GM21423 (cell line): ENCODE measurements at regions not wholly inside any gene's neighbourhood (a gene's known extent, or its start where the extent isn't known, plus 50 kb on each side); places are given as distances from the start of the nearest gene placed in this dataset.

Experiments used
- ATAC-seq: cut with Tn5 transposase; IDR thresholded peaks from one replicate; pipeline ENCODE4 v1.9.1; 2021; ENCODE audit warnings: mild to moderate bottlenecking, moderate library complexity; ENCODE audit not compliant: unreplicated experiment

DNA sequence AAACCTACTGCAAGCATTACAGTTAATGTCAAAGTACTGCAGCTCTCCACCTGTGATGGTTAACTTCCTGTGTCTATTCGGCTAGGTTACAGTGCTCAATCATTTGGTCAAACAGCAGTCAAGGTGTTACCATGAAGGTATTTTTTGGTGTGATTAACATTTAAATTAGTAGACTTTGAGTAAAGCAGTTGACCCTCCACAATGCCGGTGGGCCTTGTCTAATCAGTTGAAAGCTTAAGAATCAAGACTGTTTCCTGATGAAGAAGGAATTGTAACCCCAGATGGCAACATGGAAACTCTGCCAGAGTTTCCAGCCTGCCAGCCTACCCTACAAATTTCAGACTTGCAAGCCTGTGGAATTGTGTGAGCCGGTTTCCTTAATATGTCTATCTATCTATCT is 683.9 kb downstream of the BRD1 start:
- no peak for ATAC-seq

DNA sequence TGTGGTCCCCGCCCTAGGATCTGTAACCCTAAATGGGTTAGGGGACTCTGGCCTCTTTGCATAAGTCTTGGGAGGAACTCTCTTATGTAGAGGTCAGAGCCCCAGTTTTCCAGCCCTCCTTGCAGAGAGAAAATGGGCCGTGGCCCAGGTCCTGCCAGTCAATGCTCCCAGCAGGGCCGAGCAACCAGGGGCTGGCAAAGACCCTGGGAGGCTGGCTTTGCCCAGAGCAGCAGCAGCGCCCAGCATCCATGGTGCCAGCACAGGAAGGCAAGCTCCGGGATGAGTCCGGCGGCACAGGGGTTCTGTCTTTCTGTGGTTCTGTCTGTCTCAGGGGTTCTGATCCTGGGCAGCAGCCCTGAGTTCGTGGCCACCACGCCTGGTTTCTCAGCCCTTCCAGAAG is 684.8 kb downstream of the BRD1 start:
- no peak for ATAC-seq

DNA sequence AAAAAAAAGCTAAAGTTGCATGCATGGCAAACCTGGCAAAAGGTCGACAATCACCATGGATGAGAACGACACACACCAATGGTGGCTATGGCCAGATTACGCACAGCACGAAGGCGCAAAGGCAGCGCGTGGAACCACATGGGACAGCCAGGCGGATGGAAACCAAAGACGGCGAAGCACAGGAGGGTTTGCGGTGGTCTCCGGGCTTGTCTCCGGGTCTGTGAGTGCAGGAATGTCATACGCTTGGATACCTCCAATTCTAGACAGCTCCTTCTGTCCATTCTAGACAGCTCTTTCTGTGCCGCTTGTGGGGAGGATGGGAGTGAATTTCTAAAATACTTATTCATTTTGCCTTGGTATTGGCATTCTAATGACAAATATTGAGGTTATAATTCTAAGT is 685.4 kb downstream of the BRD1 start:
- ATAC-seq: no peak

DNA sequence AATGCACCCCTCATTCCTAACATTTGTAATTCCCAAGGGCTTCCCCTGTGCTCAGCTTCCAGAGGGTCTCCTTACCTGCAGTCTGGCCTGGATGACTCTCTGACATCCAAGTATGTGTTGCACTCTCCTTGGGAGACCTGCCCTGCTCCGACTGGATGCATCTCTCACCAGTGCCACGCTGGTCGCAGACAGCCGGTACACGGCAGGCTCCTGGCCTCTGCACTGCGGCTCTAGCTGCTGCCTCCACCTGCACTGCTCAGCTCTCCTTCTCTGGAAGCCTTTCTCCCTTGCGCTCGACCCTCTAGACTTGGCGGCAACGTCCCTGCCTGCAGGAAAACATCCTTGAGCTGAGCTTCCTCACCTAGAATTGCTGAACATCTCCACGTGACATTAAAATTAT is 685.9 kb downstream of the BRD1 start:
- no peak for ATAC-seq

DNA sequence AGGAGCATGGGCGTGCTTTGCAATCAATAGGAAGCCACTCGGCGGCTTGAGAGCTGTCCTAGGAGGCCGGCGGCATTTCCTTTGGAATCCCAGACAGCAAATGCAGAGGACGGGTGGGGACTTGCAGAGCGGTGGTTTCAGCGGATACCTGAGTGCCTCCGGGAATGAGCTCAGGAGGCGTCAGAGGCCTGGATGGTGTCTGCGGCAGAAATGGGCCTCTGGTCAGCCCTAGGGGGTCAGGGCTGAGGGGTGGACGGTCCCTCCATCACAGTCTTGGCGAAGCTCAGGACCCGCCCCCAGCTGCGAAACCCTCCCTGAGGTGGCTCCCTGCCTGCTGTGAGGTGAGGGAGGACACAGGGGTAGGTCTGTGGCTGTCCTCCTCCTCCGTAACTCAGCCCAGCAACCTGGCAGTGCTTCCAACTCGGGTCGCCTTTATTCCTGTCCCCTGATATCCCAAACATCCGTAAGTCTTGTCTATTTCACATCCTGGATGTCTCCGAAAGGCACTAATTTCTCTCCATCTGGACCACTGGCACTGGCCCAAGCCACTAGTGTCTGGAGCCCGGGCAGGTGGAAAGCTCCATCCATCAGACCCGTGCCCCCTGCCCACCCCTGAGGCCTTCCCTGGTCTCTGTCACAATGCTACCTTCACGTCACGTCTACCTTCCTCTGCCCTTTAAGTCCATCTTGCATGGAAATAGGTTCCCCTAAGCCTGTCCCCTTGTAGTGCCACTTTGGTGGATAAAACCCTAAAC is 686.6 kb downstream of the BRD1 start:
- no peak for ATAC-seq

DNA sequence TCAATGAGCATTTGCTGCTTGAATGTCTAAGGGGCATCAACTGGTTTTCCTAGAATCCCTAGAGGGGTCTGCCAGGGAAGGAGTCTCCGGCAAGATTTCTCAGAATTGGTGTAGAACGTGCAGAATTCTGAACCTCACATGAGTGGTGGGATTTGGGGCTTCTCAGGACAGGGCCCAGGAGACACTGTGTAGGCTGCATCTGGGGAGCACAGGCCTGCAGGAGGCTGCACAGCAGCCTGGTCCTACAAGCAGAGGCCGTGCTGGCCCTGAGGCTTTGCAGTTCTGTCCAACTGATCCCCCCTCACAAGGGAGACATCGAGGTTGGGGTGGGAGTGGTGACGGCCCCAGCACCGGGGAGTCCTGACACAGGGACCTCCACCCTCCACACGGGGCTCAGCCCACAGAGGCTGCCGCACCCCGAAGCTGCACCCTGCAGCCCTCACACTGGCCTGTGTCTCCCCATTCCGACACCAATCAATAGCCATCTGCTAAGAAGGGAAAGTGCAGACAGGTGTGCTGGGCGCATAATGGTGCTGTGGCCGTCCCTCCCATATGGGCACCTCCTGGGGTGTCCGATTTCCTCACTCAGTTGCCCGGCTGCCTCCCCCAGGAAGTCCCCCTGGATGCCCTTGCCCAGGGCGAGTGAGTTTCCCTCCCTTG is 688.1 kb downstream of the BRD1 start:
- ATAC-seq: no peak

DNA sequence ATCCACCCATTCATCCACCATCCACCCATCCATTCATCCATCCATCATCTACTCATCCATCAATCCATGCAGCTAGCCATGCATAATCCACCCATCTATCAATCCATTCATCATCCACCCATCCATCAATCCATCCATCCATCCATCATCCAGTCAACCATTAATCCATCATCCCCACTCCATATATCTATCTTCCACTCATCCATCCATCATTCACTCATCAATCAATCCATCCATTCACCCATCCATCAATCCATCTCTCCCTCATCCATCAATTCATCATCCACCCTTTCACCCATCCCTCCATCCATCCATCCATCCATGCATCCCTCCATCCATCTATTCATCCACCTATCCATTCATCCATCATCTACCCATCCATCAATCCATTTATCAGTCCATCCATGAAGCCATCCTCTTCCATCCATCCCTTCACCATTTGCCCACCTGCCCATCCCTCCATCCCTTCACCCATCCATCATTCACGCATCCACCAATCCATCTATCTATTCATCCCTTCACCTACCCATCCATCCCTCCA is 689.4 kb downstream of the BRD1 start:
- ATAC-seq: no peak

DNA sequence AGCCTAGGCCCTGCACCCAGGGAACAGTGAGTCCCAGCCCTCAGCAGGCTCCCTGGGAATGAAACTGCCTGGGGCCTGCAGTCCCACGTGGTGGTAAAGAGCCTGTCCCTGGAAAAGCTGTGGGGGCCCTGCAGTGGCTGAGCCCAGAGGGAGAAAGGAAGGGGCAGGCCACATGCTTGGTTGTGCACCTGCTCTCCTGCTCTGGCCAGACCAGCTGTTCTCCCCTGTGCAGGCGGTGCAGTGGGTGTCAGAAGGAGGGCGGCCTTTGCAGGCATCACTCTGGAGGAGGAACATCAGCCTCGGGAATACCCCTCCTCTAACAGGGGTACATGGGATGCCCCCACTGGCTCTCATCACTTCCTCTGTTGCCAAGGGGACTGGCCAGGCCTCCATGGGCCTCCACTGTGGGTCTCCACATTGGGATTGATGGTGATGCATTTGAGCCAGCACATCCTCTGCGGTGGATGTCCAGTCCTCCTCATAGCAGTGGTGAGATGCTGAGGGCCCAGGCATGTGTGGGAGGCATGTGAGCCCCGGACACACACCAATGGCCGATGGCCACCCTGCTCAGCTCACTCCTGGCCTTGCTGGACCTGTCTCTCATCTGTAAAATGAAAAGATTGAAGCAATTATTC is 690.4 kb downstream of the BRD1 start:
- no peak for ATAC-seq

DNA sequence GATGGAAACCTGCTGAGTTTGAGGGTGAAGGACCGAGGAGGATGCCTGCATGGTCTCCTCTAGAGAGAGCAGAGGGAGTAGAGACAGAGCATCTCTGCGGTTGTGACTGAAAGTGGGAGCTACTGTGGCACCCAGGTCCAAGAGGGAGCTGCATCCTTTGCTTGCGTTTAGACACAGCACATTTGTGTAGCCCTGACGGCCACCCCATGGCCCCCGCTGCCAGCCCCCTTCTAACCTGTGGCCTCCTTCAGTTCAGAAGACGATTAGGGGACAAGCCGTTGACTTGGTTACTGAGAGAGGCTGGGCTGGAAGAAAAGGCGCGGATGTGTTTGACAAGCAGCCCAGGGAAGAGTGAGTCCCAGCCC is 690.9 kb downstream of the BRD1 start:
- no peak for ATAC-seq

DNA sequence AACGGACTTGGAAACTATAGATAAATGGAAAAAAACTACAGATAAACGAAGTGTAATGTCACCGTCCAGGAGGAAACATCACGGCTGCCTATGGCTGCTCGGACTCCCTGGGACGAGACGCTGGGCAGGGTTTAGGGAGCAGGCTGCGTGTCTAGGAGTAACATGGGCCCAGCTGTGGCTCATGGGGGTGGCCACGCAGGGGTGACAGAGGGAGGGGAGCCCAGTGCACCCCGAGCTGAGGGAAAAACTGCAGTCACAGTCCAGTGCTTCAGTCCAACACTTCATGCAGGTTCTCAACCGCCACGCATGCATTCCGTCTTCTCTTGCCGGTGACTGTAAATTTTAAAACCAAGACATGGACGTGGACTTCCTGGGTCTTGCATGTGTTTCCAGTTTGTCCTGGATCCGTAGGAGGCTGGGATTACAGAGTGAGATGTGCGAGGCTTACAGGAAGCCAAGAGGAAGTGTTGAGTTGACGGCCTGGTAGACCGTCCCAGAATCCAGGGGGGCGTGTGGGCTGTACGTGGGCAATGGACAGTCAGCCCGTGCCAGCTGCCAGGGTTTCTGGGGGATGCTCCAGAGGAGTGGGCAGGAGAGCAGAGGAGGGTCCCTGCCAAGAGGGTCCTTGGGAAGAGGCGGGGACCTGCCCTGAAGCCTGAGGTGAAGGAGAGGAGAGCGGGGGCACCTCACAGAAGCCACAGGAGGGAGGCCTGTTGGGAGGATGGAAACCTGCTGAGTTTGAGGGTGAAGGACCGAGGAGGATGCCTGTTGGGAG is 691.4 kb downstream of the BRD1 start:
- ATAC-seq: no peak

DNA sequence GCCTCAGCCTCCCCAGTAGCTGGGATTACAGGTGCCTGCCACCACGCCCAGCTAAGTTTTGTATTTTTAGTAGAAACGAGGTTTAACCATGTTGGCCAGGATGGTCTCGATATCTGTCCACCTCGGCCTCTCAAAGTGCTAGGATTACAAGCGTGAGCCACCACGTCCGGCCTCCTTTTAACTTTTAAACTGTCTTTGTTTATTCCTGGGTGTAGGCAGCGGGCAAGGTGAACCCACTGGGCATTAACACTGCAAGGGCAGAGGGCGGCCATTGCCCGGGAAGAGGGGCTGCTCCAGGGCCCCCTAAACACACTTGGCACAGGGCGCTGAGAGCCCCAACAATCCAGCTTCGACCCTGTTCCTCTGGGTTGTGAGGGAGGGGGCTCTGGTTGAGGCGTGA is 693.6 kb downstream of the BRD1 start:
- ATAC-seq: no peak

DNA sequence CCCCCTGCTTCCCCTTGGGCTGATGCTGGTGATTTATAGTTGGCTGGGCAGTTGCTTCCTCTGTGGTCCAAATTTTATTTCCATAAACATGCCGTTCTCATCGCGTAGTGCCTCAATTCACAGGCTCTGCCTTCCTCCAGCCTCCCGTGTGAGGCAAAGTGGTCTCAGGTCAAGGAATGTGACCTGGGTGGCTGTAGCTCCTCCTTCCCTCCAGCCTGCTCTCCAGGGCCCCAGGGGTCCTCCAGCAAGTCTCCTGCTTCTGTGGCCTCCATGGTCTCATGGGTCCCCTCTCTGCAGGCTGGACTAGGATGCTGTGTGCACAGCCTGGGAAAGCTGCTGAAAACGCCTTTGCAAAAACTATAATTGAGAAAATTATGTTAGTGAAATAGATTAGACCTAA is 694.1 kb downstream of the BRD1 start:
- ATAC-seq: no peak

DNA sequence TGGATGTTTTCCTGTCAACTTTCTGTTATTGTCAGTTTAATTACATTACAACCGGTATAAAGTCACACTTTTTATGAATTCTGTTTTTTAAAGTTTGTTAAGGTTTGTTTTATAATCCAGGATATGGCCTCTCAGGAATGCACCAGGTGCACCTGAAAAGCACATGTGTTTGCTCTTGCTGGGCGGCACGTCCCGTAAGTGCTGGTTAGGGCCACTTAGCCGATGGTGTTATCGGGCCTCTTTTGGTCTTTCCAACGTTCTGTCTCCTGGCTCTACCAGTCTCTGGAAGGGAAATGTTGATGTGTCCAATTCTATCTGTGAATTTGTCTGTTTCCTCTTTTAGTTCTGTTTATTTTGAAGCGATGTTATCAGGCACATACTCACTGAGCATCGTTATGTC is 695.7 kb downstream of the BRD1 start:
- no peak for ATAC-seq

DNA sequence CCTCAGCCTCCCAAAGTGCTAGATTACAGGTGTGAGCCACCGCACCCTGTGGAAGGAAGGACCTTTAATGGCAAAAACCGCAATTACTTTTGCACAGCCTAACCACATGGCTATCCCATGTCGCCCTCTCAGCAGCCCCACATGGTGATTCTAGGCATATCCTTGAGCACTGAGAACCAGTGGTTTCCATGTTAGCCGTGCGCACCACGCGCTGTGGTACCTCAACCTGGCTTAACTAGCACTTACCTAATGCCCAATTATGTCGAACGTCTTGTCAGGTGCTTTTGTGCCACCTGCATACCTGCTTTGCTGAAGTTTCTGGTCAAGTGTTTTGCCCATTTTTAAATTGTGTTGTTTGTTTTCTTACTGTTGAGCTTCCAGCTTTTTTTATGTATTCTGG is 697.9 kb downstream of the BRD1 start:
- ATAC-seq: no peak

DNA sequence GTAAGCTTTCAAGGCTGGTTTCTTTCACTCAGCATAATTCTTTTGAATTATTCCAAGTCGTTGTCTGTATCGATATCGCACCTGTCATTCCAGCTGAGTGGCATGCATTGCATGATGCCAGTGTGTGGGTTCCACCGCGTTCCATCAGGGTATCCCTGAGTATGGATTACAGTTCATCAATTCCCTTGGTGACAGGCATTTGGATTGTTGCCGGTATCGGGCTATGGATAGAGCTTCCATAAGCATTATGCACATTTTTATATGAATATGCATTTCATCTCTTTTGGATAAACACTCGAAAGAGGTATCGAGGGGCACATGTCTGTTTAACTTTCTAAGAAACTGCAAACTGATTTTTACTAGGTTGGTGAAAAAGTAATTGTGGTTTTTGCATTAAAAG is 698.8 kb downstream of the BRD1 start:
- ATAC-seq: no peak

DNA sequence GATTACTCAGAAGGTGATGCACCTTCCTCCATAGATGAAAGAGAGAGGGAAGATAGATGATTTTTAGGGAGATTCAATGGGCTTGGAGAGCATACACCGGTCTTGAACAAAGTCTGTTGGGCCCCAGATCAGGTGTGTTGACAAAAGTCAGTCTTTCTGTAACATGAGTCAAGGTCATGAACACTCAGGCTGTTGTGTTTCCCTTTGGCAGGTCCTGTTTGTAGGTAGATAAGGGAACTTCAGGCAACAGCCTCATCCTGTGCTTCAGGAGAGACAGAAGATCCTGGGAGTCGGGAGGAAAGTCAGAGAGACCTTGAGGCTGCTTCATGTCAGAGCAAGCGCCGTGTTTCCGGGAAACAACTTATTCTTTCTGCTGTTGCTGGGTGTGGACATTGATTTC is 703.1 kb downstream of the BRD1 start:
- no peak for ATAC-seq

DNA sequence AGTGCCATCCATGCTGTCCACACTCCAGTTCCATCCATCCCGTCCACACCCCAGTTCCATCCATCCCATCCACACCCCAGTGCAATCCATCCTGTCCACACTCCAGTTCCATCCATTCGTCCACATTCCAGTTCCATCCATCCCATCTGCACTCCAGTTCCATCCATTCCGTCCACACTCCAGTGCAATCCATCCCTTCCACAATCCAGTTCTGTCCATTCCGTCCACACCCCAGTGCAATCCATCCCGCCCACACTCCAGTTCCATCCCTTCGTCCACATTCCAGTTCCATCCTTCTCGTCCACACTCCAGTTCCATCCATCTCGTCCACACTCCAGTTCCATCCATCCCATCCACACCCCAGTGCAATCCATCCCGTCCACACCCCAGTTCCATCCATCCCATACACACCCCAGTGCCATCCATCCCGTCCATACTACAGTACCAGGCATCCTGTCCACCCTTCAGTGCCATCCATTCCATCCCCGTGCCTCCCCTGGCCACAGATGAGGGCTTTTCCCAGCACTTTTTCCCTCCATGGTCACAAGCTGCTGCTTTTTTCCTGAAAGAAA is 704.0 kb downstream of the BRD1 start:
- no peak for ATAC-seq

DNA sequence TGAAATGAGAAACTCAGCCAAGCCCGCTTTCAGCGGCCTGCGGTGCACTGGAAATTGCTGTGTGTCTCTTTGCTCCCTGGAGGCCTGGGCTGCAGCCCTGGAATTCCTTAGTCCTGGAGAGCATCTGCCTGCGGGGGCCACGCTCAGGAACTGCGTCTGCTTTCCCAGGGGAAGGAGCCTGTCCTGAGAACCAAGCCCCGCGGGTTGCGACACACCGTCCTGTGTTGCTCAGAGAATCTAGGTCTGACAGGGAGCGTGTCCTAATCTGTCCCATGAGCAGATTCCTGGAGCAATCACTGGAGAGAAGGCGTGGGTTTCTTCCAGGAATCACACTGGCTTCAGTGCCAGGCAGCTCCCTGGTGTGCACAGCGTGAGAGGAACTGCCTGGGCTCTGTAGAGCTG is 708.1 kb downstream of the BRD1 start:
- no peak for ATAC-seq

DNA sequence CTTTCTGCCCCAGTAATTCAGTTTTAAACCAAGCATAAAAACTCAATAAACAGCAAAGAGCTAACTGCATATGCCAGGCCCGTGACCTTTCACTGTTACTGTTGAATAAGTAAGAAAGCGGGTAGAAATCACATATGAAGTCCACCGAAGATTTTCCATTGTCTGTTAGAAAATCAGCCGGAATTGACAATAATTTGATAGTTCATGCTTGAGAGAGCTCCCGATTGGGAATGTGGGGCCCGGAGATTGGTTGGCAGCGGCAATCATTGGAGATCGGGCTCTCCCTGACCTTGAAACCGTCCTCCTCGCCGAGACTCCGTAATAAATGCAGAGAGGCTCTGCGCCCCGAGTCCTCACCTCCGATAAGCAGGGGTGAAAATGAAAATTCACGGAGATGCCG is 709.6 kb downstream of the BRD1 start:
- ATAC-seq: no peak

DNA sequence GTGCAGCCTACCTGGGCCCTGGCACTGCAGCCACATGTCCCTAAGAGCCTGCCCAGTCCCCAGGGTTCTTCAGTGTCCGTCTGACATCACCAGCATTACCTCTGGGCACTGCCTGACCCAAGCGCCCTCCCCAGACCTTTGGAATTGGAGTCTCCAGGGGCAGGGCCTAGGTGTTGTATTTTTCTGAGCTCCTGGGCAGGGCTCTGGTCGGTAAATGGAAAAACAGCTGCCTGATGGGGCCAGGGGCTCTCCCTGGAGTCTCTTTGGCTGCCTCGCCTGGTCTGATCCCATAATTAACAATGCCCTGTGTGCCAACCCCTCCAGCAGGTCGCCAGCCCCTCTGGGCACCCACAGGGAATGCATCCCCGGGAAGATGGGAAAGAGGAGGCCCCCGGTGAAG is 710.2 kb downstream of the BRD1 start:
- ATAC-seq: no peak

DNA sequence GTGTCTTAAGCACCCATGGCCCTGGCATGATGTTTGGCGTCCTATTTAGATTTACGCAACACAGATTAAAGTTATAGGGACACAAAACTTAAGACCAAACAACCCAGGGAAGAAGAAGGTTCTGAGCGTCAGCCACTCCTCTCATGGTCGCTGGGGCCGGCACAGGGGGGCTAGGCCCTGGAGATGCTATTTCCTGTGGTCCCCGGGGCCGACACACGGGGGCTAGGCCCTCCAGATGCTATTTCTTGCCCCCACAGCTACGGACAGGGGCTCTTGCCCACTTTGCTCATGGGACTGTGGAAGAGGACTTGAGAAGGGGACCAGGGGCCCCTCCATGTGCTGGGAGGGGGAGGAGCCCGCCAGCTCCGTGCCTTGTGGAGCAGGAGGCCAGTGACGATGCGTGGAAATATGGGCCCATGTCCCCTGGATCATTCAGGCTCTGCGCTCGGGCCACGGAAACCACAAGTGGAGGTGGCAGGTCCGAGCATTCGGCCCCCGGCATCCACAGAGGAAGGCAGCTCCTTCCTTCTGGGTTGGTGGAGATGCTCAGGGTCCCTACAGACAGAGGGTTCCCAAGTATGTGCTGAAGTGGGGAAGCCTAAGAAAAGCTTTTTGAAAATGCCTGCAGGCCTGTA is 711.1 kb downstream of the BRD1 start:
- no peak for ATAC-seq
